ENCODE measurements at regions not wholly inside any gene's neighbourhood (a gene's known extent, or its start where the extent isn't known, plus 50 kb on each side); places are given as distances from the start of the nearest gene placed in this dataset.

DNA sequence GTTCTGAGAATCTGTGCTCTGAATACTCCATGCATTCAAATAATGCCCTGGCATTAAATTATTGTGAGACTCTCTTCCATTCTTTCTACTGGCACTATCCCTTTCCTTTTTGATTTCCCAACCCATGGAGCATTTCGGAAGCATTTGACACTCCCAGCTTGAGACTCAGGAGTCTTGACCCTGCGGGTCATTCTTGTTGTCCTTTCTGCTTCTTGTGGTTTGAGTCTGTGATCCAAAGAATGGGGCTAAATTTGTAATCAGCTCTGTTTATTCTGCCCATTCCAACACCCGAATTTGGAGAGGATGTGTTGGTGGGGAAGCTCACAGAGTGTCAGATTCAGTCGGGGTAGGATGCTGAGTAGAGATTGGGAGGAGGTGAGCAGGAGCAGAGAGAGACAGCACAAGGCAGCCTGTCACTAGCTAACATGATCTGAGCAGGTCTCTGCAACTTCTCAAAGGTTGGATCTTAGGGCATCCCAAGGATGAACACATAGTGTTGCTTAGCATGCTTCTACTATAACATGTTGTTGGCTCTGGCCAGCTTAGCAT is 80.4 kb upstream of the BMPER start:
- H3K9me3 Mint-ChIP-seq = peaks cover 0 to 1% of the 10 kb centered on the region in 2 donors
- Histone ChIP-seq H3K4me3 (ENCODE audit: low read length) (no peak overlapping the region), H3K9me3 (ENCODE audit: control insufficient read depth, insufficient read depth, low read length) (peaks cover 3% of the 10 kb centered on the region), H3K36me3 (ENCODE audit: control insufficient read depth, insufficient read depth, low read length) (no peaks in the 10 kb centered on the region), H3K27me3 (ENCODE audit: control insufficient read depth, insufficient read depth, low read length) (no peaks in the 10 kb centered on the region), H3K4me1 (ENCODE audit: control insufficient read depth, insufficient read depth, low read length) (no peaks in the 10 kb centered on the region), H3K27ac (ENCODE audit: low read length) (no peak overlapping the region)
- ATAC-seq (peak in 1 of 3 donors; percentile 38), DNase-seq (no peak)
- H3K27ac Mint-ChIP-seq = no peak overlapping the region
- H3K27me3 Mint-ChIP-seq (ENCODE audit: low read depth in 2 of 2) = no peaks in the 10 kb centered on the region
- no peak overlapping the region for H3K4me3 Mint-ChIP-seq
- no peaks in the 10 kb centered on the region for H3K4me1 Mint-ChIP-seq
- peaks cover 5% of the 10 kb centered on the region for H3K36me3 Mint-ChIP-seq
- WGBS (ENCODE audit: insufficient coverage) = 78% methylated on average over 4 of the region's 4 CpGs
- TF ChIP-seq, protein P1, sequence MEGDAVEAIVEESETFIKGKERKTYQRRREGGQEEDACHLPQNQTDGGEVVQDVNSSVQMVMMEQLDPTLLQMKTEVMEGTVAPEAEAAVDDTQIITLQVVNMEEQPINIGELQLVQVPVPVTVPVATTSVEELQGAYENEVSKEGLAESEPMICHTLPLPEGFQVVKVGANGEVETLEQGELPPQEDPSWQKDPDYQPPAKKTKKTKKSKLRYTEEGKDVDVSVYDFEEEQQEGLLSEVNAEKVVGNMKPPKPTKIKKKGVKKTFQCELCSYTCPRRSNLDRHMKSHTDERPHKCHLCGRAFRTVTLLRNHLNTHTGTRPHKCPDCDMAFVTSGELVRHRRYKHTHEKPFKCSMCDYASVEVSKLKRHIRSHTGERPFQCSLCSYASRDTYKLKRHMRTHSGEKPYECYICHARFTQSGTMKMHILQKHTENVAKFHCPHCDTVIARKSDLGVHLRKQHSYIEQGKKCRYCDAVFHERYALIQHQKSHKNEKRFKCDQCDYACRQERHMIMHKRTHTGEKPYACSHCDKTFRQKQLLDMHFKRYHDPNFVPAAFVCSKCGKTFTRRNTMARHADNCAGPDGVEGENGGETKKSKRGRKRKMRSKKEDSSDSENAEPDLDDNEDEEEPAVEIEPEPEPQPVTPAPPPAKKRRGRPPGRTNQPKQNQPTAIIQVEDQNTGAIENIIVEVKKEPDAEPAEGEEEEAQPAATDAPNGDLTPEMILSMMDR (IDR thresholded peaks at IDR 0.05) = no peak
- intact Hi-C loops (cut with micrococcal nuclease) = no loop called here

DNA sequence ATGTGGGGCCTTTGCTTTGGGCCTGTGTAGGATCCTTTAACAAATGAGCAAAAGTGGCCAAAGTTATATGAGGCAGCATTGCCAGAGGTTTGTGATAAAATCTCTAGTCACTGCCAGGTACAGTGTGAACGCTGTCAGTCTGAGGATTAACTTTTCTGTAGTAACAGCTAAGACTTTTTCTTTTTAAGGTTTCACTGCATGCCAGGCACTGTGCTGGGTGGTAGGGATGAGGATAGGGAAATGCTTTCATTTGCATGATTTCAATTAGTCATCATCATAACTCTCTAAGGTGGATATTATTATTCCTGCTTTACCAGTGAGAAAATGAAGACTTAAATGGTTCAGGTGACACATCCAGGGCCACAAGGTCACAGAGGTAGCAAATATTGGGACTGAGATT is 79.7 kb upstream of the BMPER start:
- no peak overlapping the region for H3K4me3 Mint-ChIP-seq
- no peaks in the 10 kb centered on the region for H3K9me3 Mint-ChIP-seq
- no peaks in the 10 kb centered on the region for H3K27me3 Mint-ChIP-seq (ENCODE audit: low read depth in 2 of 2)
- H3K4me1 Mint-ChIP-seq = no peaks in the 10 kb centered on the region
- intact Hi-C loops (cut with micrococcal nuclease) = no loop called here
- H3K27ac ChIP-seq (ENCODE audit: low read length) = no peak overlapping the region
- no peaks in the 10 kb centered on the region for H3K36me3 Mint-ChIP-seq
- TF ChIP-seq, protein P1 (IDR thresholded peaks at IDR 0.05) = no peak
- H3K9me3 ChIP-seq (ENCODE audit: control insufficient read depth, insufficient read depth, low read length) = peaks cover 3% of the 10 kb centered on the region
- DNase-seq = no peak
- WGBS (ENCODE audit: insufficient coverage) = 65% methylated on average over 1 of the region's 1 CpG
- H3K4me3 ChIP-seq (ENCODE audit: low read length) = no peak overlapping the region
- peak in 1 of 3 donors; percentile 33 for ATAC-seq
- no peaks in the 10 kb centered on the region for H3K36me3 ChIP-seq (ENCODE audit: control insufficient read depth, insufficient read depth, low read length)
- no peaks in the 10 kb centered on the region for H3K4me1 ChIP-seq (ENCODE audit: control insufficient read depth, insufficient read depth, low read length)
- no peak overlapping the region for H3K27ac Mint-ChIP-seq
- H3K27me3 ChIP-seq (ENCODE audit: control insufficient read depth, insufficient read depth, low read length) = no peaks in the 10 kb centered on the region

DNA sequence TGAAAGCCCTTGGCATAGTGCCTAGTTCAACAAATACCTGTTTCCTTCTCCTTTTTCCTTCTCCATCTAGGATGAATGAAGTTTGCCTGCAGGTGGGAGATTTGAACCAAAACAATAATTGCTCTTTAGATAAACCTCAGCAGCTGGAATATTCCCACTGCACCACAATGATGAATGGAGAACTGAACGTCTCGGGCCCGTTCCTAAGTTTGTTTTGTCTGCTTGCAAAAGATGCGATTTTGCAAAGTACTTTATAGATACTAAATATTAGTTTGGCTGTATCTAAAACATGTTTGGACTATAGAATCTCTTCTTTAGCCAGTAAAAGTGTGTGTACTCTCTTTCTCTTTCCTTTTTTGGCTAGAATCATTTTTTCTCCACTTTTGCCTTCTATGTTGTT is 75.8 kb upstream of the BMPER start:
- H3K4me1 ChIP-seq (ENCODE audit: control insufficient read depth, insufficient read depth, low read length) = no peaks in the 10 kb centered on the region
- no peaks in the 10 kb centered on the region for H3K36me3 Mint-ChIP-seq
- H3K9me3 Mint-ChIP-seq = no peaks in the 10 kb centered on the region
- ATAC-seq (no peak), DNase-seq (no peak)
- no peaks in the 10 kb centered on the region for H3K36me3 ChIP-seq (ENCODE audit: control insufficient read depth, insufficient read depth, low read length)
- no peak overlapping the region for H3K27ac Mint-ChIP-seq
- no peaks in the 10 kb centered on the region for H3K27me3 Mint-ChIP-seq (ENCODE audit: low read depth in 2 of 2)
- 96% methylated on average over 3 of the region's 4 CpGs for WGBS (ENCODE audit: insufficient coverage)
- TF ChIP-seq, protein P1 (IDR thresholded peaks at IDR 0.05) = no peak
- no peak overlapping the region for H3K27ac ChIP-seq (ENCODE audit: low read length)
- peaks cover 3% of the 10 kb centered on the region for H3K9me3 ChIP-seq (ENCODE audit: control insufficient read depth, insufficient read depth, low read length)
- H3K4me1 Mint-ChIP-seq = no peaks in the 10 kb centered on the region
- intact Hi-C loops (cut with micrococcal nuclease) = no loop called here
- no peaks in the 10 kb centered on the region for H3K27me3 ChIP-seq (ENCODE audit: control insufficient read depth, insufficient read depth, low read length)
- no peak overlapping the region for H3K4me3 Mint-ChIP-seq
- H3K4me3 ChIP-seq (ENCODE audit: low read length) = no peak overlapping the region

Measured in natural killer cell (primary cell).